ENCODE measurements at regions not wholly inside any gene's neighbourhood (a gene's known extent, or its start where the extent isn't known, plus 50 kb on each side); places are given as distances from the start of the nearest gene placed in this dataset.

DNA sequence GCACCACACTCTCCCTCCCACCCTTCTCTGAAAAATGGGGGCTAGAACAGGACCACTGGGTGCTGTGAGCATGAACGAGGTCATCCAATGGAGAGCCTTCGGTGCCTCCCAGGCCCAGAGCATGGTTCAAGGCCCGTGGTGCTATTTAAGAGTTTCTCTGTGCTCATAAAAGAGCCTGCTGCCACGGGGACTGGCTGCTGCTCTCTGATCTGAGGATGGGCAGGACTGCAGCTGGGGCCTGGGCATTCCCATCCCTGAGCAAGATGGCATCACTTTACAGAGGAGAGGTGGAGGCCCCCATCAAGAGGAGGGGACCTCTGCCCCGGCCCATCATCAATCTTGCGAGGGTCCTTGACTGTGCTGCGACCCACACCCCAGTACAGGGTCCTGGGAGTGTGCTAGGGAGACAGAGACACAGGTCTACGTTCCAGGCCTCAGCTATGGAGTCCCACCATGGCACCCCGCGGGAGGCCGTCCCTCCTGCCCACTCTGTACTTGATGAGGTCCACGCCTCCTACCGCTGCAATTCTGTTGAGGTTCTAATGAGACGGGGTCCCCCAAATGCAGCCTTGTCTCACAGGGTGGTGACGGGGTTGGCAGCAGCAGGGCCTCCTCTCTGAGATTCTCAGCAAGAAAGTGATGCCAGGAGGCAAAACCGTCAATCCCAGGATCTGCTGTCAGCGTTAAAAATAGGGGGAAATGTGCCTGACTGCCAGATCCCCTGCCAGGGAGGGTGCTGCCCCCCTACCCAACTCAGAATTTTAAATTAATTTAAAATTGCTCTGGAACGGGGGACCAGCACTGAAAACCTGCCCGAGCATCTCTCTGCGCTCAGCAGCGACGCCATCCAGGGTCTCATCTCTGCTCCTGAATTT, 405.4 kb downstream of the SHANK2 start:
- no peaks in the 10 kb centered on the region for H3K27me3 ChIP-seq (ENCODE audit: control insufficient read depth, insufficient read depth, low read length)
- no peaks in the 10 kb centered on the region for H3K4me1 ChIP-seq (ENCODE audit: control insufficient read depth, insufficient read depth, low read length)
- no peaks in the 10 kb centered on the region for H3K36me3 ChIP-seq (ENCODE audit: control insufficient read depth, insufficient read depth, low read length)
- no peaks in the 10 kb centered on the region for H3K9me3 ChIP-seq (ENCODE audit: control insufficient read depth, insufficient read depth, low read length)
- no peak overlapping the region for H3K9ac ChIP-seq (ENCODE audit: low read depth, low read length)
- H3K4me3 ChIP-seq (ENCODE audit: low read depth, low read length): no peak overlapping the region

GRCh38 chr11:70848243-70848750, 404.1 kb downstream of the SHANK2 start:
- Histone ChIP-seq H3K4me3 (ENCODE audit: low read depth, low read length) (no peak overlapping the region), H3K27me3 (ENCODE audit: control insufficient read depth, insufficient read depth, low read length) (no peaks in the 10 kb centered on the region), H3K9ac (ENCODE audit: low read depth, low read length) (no peak overlapping the region), H3K4me1 (ENCODE audit: control insufficient read depth, insufficient read depth, low read length) (no peaks in the 10 kb centered on the region), H3K9me3 (ENCODE audit: control insufficient read depth, insufficient read depth, low read length) (no peaks in the 10 kb centered on the region), H3K36me3 (ENCODE audit: control insufficient read depth, insufficient read depth, low read length) (no peaks in the 10 kb centered on the region)

GRCh38 chr11:70849031-70849430, 403.3 kb downstream of the SHANK2 start:
- Histone ChIP-seq H3K9me3 (ENCODE audit: control insufficient read depth, insufficient read depth, low read length) (no peaks in the 10 kb centered on the region), H3K27me3 (ENCODE audit: control insufficient read depth, insufficient read depth, low read length) (no peaks in the 10 kb centered on the region), H3K4me3 (ENCODE audit: low read depth, low read length) (no peak overlapping the region), H3K4me1 (ENCODE audit: control insufficient read depth, insufficient read depth, low read length) (no peaks in the 10 kb centered on the region), H3K9ac (ENCODE audit: low read depth, low read length) (no peak overlapping the region), H3K36me3 (ENCODE audit: control insufficient read depth, insufficient read depth, low read length) (no peaks in the 10 kb centered on the region)

DNA sequence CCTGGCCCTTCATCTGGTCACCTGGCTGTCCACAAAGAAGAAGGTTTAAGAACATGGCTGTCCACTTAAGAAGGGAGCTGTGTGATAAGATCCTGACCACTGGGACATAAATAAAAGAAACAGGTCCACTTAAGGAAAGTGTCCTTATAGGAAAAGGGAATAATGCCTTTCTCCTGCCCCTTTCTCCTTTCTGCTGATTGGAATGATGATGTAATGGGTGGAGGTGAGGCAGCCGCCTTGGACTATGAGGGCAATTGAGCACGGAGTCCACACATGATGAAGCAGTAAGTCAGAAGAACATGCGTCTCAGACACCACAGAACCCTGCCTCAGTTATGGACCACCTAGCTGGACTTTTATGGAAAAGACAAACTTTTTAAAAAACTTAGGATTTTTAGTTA, 401.1 kb downstream of the SHANK2 start:
- Histone ChIP-seq H3K27me3 (ENCODE audit: control insufficient read depth, insufficient read depth, low read length) (no peaks in the 10 kb centered on the region), H3K36me3 (ENCODE audit: control insufficient read depth, insufficient read depth, low read length) (no peaks in the 10 kb centered on the region)

DNA sequence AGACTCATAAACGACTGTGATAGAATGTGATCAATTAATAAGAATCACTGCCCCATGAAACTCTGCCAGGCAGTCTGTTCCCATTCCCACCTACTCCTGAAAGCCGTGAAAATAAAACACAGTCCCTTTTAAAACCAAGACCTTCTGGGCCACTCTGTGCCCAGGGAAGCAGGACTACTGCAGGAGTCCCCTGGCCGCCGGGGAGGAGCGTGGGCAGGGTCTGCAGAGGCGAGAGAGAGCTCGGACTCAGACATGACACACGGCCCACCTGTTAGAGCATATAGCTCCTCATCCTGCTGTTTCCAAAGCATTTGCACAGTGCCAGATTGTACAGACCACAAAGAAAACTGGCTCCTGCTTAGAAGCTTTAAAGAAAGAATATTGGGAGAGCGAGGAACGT, 400.5 kb downstream of the SHANK2 start:
- no peaks in the 10 kb centered on the region for H3K36me3 ChIP-seq (ENCODE audit: control insufficient read depth, insufficient read depth, low read length)
- no peak overlapping the region for H3K4me3 ChIP-seq (ENCODE audit: low read depth, low read length)
- no peak overlapping the region for H3K9ac ChIP-seq (ENCODE audit: low read depth, low read length)
- no peaks in the 10 kb centered on the region for H3K27me3 ChIP-seq (ENCODE audit: control insufficient read depth, insufficient read depth, low read length)
- no peaks in the 10 kb centered on the region for H3K4me1 ChIP-seq (ENCODE audit: control insufficient read depth, insufficient read depth, low read length)
- H3K9me3 ChIP-seq (ENCODE audit: control insufficient read depth, insufficient read depth, low read length): no peaks in the 10 kb centered on the region

More for the DNA sequence above, 401.1 kb downstream of the SHANK2 start:
- no peaks in the 10 kb centered on the region for H3K4me1 ChIP-seq (ENCODE audit: control insufficient read depth, insufficient read depth, low read length)
- no peak overlapping the region for H3K9ac ChIP-seq (ENCODE audit: low read depth, low read length)
- no peaks in the 10 kb centered on the region for H3K9me3 ChIP-seq (ENCODE audit: control insufficient read depth, insufficient read depth, low read length)
- no peak overlapping the region for H3K4me3 ChIP-seq (ENCODE audit: low read depth, low read length)

GRCh38 chr11:70853068-70853769, 399.2 kb downstream of the SHANK2 start:
- Histone ChIP-seq H3K4me3 (ENCODE audit: low read depth, low read length) (no peak overlapping the region), H3K36me3 (ENCODE audit: control insufficient read depth, insufficient read depth, low read length) (no peaks in the 10 kb centered on the region), H3K4me1 (ENCODE audit: control insufficient read depth, insufficient read depth, low read length) (no peaks in the 10 kb centered on the region), H3K9ac (ENCODE audit: low read depth, low read length) (no peak overlapping the region), H3K27me3 (ENCODE audit: control insufficient read depth, insufficient read depth, low read length) (no peaks in the 10 kb centered on the region), H3K9me3 (ENCODE audit: control insufficient read depth, insufficient read depth, low read length) (no peaks in the 10 kb centered on the region)

DNA sequence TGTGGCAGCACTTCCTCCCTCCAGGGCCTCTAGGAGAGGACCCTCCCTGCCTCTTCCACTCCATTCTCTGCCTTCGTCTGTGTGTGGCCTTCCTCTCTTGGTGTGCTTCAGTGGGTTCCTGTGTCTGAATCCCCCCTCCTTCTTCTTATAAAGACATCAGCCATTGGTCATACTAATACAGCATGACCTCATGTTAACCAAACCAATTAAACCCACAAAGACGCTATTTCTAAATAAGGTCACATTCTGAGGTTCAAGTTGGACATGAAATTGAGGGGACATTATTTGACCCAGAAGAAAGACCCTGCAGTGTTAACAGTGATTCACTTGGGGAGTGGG, 398.6 kb downstream of the SHANK2 start:
- H3K4me3 ChIP-seq (ENCODE audit: low read depth, low read length): no peak overlapping the region
- no peaks in the 10 kb centered on the region for H3K9me3 ChIP-seq (ENCODE audit: control insufficient read depth, insufficient read depth, low read length)
- no peaks in the 10 kb centered on the region for H3K36me3 ChIP-seq (ENCODE audit: control insufficient read depth, insufficient read depth, low read length)
- H3K27me3 ChIP-seq (ENCODE audit: control insufficient read depth, insufficient read depth, low read length): no peaks in the 10 kb centered on the region
- no peak overlapping the region for H3K9ac ChIP-seq (ENCODE audit: low read depth, low read length)
- no peaks in the 10 kb centered on the region for H3K4me1 ChIP-seq (ENCODE audit: control insufficient read depth, insufficient read depth, low read length)

GRCh38 chr11:70854201-70854600, 398.2 kb downstream of the SHANK2 start:
- H3K4me3 ChIP-seq (ENCODE audit: low read depth, low read length): no peak overlapping the region
- no peaks in the 10 kb centered on the region for H3K27me3 ChIP-seq (ENCODE audit: control insufficient read depth, insufficient read depth, low read length)
- no peaks in the 10 kb centered on the region for H3K36me3 ChIP-seq (ENCODE audit: control insufficient read depth, insufficient read depth, low read length)
- H3K4me1 ChIP-seq (ENCODE audit: control insufficient read depth, insufficient read depth, low read length): no peaks in the 10 kb centered on the region
- H3K9ac ChIP-seq (ENCODE audit: low read depth, low read length): no peak overlapping the region
- H3K9me3 ChIP-seq (ENCODE audit: control insufficient read depth, insufficient read depth, low read length): no peaks in the 10 kb centered on the region

DNA sequence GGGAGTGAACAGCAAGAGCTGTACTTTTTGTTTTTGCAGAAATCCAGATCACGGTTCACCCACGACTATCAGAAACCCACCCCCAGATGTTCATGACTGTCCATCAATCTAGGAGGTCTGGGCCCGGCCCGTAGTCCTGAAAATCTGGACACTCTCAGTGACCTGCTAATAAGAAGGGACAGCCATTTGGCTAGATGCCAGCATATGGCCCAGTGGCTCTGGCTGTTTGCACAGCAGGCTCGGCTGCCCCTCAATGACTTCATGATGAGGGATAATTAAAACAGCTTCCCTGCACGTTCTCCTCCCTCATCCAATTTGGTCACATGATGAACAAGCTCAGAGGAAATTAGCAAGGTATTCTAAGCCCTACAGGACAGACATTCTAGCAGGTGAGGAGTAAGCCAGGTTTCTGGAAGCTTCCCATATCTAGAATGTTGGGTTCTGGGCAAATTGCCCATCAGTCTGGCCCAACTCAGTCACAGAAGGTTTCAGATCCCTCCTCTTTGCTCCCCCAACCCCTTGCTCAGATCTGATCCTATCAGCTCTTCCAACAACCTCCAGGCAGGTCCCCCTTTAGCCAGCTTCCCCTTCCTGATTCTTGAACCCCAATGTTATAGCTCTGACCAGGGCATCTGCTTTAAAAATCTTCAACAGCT, 397.3 kb downstream of the SHANK2 start:
- Histone ChIP-seq H3K4me3 (ENCODE audit: low read depth, low read length) (no peak overlapping the region), H3K4me1 (ENCODE audit: control insufficient read depth, insufficient read depth, low read length) (no peaks in the 10 kb centered on the region), H3K9me3 (ENCODE audit: control insufficient read depth, insufficient read depth, low read length) (no peaks in the 10 kb centered on the region), H3K27me3 (ENCODE audit: control insufficient read depth, insufficient read depth, low read length) (no peaks in the 10 kb centered on the region), H3K9ac (ENCODE audit: low read depth, low read length) (no peak overlapping the region), H3K36me3 (ENCODE audit: control insufficient read depth, insufficient read depth, low read length) (no peaks in the 10 kb centered on the region)

DNA sequence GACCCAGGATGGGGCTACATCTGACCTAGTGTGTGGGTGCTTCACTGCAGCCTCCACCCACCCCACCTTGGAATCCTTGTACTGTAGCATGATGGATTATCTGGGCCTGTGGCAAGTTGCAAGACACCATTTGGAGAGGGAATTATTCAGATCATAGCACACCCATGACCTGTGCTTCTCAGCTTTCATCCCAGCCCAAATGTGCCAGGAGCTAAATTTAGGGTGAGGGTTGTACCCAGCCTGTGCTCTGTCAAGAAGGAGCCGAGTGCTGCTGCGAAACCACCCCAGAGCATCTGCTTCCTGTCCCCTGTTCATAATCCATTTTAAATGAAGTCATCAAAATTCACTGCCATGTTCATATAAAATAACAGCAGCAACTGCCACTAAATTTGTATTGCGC, 394.5 kb downstream of the SHANK2 start:
- H3K4me1 ChIP-seq (ENCODE audit: control insufficient read depth, insufficient read depth, low read length): no peaks in the 10 kb centered on the region

DNA sequence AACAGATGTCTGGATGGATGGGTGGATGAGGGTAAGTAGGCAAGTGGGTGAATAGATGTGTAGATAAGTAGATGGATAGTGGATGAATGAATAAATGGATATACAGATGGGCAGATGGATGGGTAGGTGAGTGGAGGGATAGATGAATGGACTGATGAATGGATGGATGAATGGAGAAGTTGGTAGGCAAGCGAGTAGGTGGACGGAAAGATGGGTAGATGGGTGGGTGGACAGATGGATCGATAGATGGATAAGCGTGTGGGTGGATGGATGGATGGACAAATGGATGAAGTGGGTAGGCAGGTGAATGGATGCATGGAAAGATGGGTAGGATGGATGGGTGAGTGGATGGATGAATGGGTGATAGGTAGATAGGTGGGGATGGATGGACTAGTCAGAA, 393.2 kb downstream of the SHANK2 start:
- Histone ChIP-seq H3K36me3 (ENCODE audit: control insufficient read depth, insufficient read depth, low read length) (no peaks in the 10 kb centered on the region), H3K9me3 (ENCODE audit: control insufficient read depth, insufficient read depth, low read length) (no peaks in the 10 kb centered on the region)

More for the DNA sequence above, 394.5 kb downstream of the SHANK2 start:
- Histone ChIP-seq H3K4me3 (ENCODE audit: low read depth, low read length) (no peak overlapping the region), H3K9ac (ENCODE audit: low read depth, low read length) (no peak overlapping the region), H3K27me3 (ENCODE audit: control insufficient read depth, insufficient read depth, low read length) (no peaks in the 10 kb centered on the region), H3K9me3 (ENCODE audit: control insufficient read depth, insufficient read depth, low read length) (no peaks in the 10 kb centered on the region), H3K36me3 (ENCODE audit: control insufficient read depth, insufficient read depth, low read length) (no peaks in the 10 kb centered on the region)

More for the DNA sequence above, 393.2 kb downstream of the SHANK2 start:
- no peaks in the 10 kb centered on the region for H3K4me1 ChIP-seq (ENCODE audit: control insufficient read depth, insufficient read depth, low read length)
- no peaks in the 10 kb centered on the region for H3K27me3 ChIP-seq (ENCODE audit: control insufficient read depth, insufficient read depth, low read length)
- H3K9ac ChIP-seq (ENCODE audit: low read depth, low read length): no peak overlapping the region
- H3K4me3 ChIP-seq (ENCODE audit: low read depth, low read length): no peak overlapping the region

Data from iPS-15b (cell line).